ENCODE measurements at regions not wholly inside any gene's neighbourhood (a gene's known extent, or its start where the extent isn't known, plus 50 kb on each side); places are given as distances from the start of the nearest gene placed in this dataset.

- Histone ChIP-seq H3K27ac (no peak overlapping the region), H3K27me3 (replicated peaks; ENCODE audit: insufficient read depth) (no peaks in the 10 kb centered on the region), H3K4me3 (no peak overlapping the region), H3K4me1 (replicated peaks) (no peaks in the 10 kb centered on the region), H3K36me3 (no peaks in the 10 kb centered on the region), H3K9me3 (no peaks in the 10 kb centered on the region)
- DNase-seq (ENCODE audit: low spot score), result no peak
- WGBS, result 67% methylated on average over 4 of the region's 4 CpGs
- TF ChIP-seq POLR2AphosphoS5 (IDR thresholded peaks at IDR 0.05), result no peak
- no peak for TF ChIP-seq POLR2A (IDR thresholded peaks at IDR 0.05)
- TF ChIP-seq, protein P1, sequence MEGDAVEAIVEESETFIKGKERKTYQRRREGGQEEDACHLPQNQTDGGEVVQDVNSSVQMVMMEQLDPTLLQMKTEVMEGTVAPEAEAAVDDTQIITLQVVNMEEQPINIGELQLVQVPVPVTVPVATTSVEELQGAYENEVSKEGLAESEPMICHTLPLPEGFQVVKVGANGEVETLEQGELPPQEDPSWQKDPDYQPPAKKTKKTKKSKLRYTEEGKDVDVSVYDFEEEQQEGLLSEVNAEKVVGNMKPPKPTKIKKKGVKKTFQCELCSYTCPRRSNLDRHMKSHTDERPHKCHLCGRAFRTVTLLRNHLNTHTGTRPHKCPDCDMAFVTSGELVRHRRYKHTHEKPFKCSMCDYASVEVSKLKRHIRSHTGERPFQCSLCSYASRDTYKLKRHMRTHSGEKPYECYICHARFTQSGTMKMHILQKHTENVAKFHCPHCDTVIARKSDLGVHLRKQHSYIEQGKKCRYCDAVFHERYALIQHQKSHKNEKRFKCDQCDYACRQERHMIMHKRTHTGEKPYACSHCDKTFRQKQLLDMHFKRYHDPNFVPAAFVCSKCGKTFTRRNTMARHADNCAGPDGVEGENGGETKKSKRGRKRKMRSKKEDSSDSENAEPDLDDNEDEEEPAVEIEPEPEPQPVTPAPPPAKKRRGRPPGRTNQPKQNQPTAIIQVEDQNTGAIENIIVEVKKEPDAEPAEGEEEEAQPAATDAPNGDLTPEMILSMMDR (IDR thresholded peaks at IDR 0.05), result no peak
- intact Hi-C loops (cut with DNase I), result no loop called here
Observed at GRCh38 chr7:51970961-51971665, 654.5 kb upstream of the COBL start.

- Histone ChIP-seq H3K9me3 (no peaks in the 10 kb centered on the region), H3K27me3 (replicated peaks; ENCODE audit: insufficient read depth) (no peaks in the 10 kb centered on the region), H3K36me3 (no peaks in the 10 kb centered on the region), H3K27ac (no peak overlapping the region), H3K4me3 (no peak overlapping the region), H3K4me1 (replicated peaks) (no peaks in the 10 kb centered on the region)
- 69% methylated on average over 2 of the region's 2 CpGs for WGBS
- DNase-seq (ENCODE audit: low spot score), result no peak
- TF ChIP-seq, protein P1 (IDR thresholded peaks at IDR 0.05), result no peak
- no peak for TF ChIP-seq POLR2AphosphoS5 (IDR thresholded peaks at IDR 0.05)
- no peak for TF ChIP-seq POLR2A (IDR thresholded peaks at IDR 0.05)
- intact Hi-C loops (cut with DNase I), result no loop called here
Observed at GRCh38 chr7:51968461-51968860, 651.9 kb upstream of the COBL start.

DNA sequence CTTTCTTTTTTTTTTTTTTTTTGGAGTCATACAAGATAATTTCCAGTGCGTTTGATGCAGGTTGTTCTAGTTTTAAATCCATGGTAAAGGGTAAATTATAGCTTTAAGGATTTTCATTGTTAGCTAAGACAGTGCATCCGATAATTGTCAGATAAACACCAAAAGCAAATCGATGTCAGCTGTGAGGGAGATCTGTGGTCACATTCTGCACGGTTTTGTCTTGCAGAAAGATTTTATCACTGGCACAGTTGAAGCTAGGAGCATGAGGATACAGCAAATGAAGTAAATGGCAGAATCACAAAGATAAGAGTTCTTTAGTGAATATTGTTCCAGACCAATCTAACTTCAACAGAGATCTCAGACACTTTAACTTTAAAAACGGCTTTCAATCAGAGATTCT lies 648.8 kb upstream of the COBL start:
- Histone ChIP-seq H3K4me1 (replicated peaks) (no peaks in the 10 kb centered on the region), H3K27me3 (replicated peaks; ENCODE audit: insufficient read depth) (no peaks in the 10 kb centered on the region), H3K9me3 (no peaks in the 10 kb centered on the region), H3K27ac (no peak overlapping the region), H3K4me3 (no peak overlapping the region), H3K36me3 (no peaks in the 10 kb centered on the region)
- intact Hi-C loops (cut with DNase I), result no loop called here
- DNase-seq (ENCODE audit: low spot score), result no peak
- no peak for TF ChIP-seq POLR2A (IDR thresholded peaks at IDR 0.05)
- TF ChIP-seq POLR2AphosphoS5 (IDR thresholded peaks at IDR 0.05), result no peak
- TF ChIP-seq, protein P1 (IDR thresholded peaks at IDR 0.05), result no peak
- WGBS, result 19% methylated on average over 5 of the region's 5 CpGs

GRCh38 chr7:51961804-51962203 lies 645.2 kb upstream of the COBL start:
- H3K36me3 ChIP-seq, result no peaks in the 10 kb centered on the region
- TF ChIP-seq, protein P1 (IDR thresholded peaks at IDR 0.05), result no peak
- TF ChIP-seq POLR2AphosphoS5 (IDR thresholded peaks at IDR 0.05) (no peak), POLR2A (IDR thresholded peaks at IDR 0.05) (no peak)
- H3K27ac ChIP-seq, result no peak overlapping the region
- H3K27me3 ChIP-seq (replicated peaks; ENCODE audit: insufficient read depth), result no peaks in the 10 kb centered on the region
- intact Hi-C loops (cut with DNase I), result no loop called here
- no peaks in the 10 kb centered on the region for H3K4me1 ChIP-seq (replicated peaks)
- no peak for DNase-seq (ENCODE audit: low spot score)
- H3K4me3 ChIP-seq, result no peak overlapping the region
- 76% methylated on average over 2 of the region's 2 CpGs for WGBS
- no peaks in the 10 kb centered on the region for H3K9me3 ChIP-seq

- intact Hi-C loops (cut with DNase I), result no loop called here
- DNase-seq (ENCODE audit: low spot score), result no peak
Observed at GRCh38 chr7:51950813-51951212, 634.2 kb upstream of the COBL start.

More at GRCh38 chr7:51950813-51951212, 634.2 kb upstream of the COBL start:
- TF ChIP-seq POLR2A (IDR thresholded peaks at IDR 0.05), result no peak
- no peak for TF ChIP-seq POLR2AphosphoS5 (IDR thresholded peaks at IDR 0.05)
- TF ChIP-seq, protein P1 (IDR thresholded peaks at IDR 0.05), result no peak
- Histone ChIP-seq H3K4me1 (replicated peaks) (no peaks in the 10 kb centered on the region), H3K27ac (no peak overlapping the region), H3K4me3 (no peak overlapping the region), H3K9me3 (no peaks in the 10 kb centered on the region), H3K27me3 (replicated peaks; ENCODE audit: insufficient read depth) (no peaks in the 10 kb centered on the region), H3K36me3 (no peaks in the 10 kb centered on the region)
- WGBS, result 17% methylated on average over 3 of the region's 3 CpGs
